Cardiac muscle cell (in vitro differentiated cells and primary cell): ENCODE measurements at regions not wholly inside any gene's neighbourhood (a gene's known extent, or its start where the extent isn't known, plus 50 kb on each side); places are given as distances from the start of the nearest gene placed in this dataset.
"Not testable (repeated sequence)": the region's sequence is repeated elsewhere in the genome, so short reads cannot be mapped to it uniquely, and the experiment has no call there.

Source experiments
- DNase-seq, 2 donors: peaks; one replicate each; pipeline versions ENCODE4 v3.0.0 to v3.0.0-alpha.2; 2010 to 2017; ENCODE audit warnings: low read depth in 1 of 2, low spot score in 1 of 2
- H3K27ac ChIP-seq: fragments of 200-600 bp; sonication (generic); 2 replicates; pipeline ENCODE4 v1.5.1; 2016
- H3K27me3 ChIP-seq: fragments of 200-600 bp; sonication (generic); 2 replicates; pipeline ENCODE4 v1.6.0; 2016; ENCODE audit warnings: control low read depth
- H3K36me3 ChIP-seq: fragments of 200-600 bp; sonication (generic); 2 replicates; pipeline ENCODE4 v1.5.1; 2016; ENCODE audit warnings: control low read depth
- H3K4me1 ChIP-seq: fragments of 200-600 bp; sonication (generic); 2 replicates; pipeline ENCODE4 v1.8.1; 2017; ENCODE audit warnings: low read depth, mild to moderate bottlenecking, mixed run types
- H3K4me3 ChIP-seq: fragments of 200-600 bp; sonication (generic); 2 replicates; pipeline ENCODE4 v1.5.1; 2016; ENCODE audit warnings: mild to moderate bottlenecking
- H3K9me3 ChIP-seq: fragments of 200-600 bp; sonication (generic); 2 replicates; pipeline ENCODE4 v1.5.1; 2017; ENCODE audit warnings: low read depth, mild to moderate bottlenecking, control low read depth
- TF ChIP-seq, protein P1 (sequence below): IDR thresholded peaks from 2 replicates; pipeline ENCODE4 v1.5.1; 2012; ENCODE audit warnings: low read depth, mild to moderate bottlenecking, low read length

DNA sequence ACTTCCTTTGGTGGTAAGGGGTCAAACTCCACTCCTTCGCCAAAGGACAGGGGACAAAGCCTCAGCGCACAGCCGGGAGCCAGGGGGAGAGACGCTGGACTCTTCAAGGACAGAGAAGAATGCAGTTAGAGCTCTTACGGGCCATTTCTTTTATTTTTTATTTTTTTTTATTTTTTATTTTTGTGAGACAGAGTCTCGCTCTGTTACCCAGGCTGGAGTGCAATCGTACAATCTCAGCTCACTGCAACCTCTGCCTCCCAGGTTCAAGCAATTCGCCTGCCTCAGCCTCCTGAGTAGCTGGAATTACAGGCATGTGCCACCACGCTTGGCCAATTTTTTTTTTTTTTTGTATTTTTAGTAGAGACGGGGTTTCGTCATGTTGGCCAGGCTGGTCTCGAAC is 93.2 kb upstream of the RPH3AL start, which contains the start of gene RFLNB:
Gene RFLNB (minus strand): TSS at position 101 of the 400 bp plus-strand sequence.
- H3K27ac ChIP-seq, H3K27me3 ChIP-seq, H3K36me3 ChIP-seq, H3K4me1 ChIP-seq, H3K4me3 ChIP-seq, H3K9me3 ChIP-seq, DNase-seq: not testable (repeated sequence)

DNA sequence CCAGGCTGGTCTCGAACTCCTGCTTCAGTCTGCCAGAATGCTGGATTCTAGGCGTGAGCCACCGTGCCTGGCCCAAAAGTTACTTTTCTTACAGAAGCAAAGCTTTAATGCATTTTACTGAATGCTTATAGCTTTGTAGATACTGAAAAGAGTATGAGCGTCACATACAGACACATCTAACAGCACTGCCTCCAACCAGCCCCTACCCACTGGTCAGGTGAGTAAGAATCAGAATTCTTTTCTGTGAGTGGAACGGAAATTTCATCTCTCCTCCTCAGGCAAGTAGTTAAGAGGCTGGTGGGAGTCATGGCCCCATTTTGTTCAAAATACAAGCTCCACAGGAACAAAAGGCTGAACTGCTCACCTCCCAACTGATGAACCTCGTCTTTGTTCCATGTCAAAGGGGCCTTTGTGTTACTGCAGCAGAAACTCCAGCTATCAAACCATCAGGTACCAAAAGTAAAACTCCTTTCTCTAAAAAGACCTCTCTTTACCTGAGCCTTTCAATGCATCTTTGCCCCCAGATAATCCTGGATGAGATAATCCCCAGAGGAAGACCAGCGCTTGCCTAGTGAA is 92.4 kb upstream of the RPH3AL start:
- no peak overlapping the region for H3K4me3 ChIP-seq
- TF ChIP-seq, protein P1, sequence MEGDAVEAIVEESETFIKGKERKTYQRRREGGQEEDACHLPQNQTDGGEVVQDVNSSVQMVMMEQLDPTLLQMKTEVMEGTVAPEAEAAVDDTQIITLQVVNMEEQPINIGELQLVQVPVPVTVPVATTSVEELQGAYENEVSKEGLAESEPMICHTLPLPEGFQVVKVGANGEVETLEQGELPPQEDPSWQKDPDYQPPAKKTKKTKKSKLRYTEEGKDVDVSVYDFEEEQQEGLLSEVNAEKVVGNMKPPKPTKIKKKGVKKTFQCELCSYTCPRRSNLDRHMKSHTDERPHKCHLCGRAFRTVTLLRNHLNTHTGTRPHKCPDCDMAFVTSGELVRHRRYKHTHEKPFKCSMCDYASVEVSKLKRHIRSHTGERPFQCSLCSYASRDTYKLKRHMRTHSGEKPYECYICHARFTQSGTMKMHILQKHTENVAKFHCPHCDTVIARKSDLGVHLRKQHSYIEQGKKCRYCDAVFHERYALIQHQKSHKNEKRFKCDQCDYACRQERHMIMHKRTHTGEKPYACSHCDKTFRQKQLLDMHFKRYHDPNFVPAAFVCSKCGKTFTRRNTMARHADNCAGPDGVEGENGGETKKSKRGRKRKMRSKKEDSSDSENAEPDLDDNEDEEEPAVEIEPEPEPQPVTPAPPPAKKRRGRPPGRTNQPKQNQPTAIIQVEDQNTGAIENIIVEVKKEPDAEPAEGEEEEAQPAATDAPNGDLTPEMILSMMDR = no peak
- no peaks in the 10 kb centered on the region for H3K36me3 ChIP-seq
- no peaks in the 10 kb centered on the region for H3K9me3 ChIP-seq
- no peak for DNase-seq
- no peak overlapping the region for H3K27ac ChIP-seq
- H3K27me3 ChIP-seq = no peaks in the 10 kb centered on the region
- no peaks in the 10 kb centered on the region for H3K4me1 ChIP-seq

DNA sequence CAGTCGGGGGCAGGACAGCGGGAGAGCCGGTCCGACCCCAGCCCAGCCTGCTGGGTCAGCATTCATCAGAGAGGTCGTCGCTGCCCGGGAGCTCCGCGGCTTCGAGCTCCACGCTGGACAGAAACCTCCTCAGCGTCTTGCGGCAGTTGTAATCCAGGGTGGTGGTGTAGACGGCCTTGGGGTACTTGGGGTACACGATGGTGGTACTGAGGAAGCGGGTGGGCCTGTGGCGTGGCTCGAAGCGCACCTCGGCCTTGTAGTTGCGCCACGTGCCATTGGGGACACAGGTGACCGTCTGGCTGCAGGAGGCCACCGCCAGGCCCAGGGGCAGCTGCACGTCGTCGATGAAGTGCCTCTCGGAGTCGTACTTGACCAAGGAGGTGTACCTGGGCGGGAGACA is 90.5 kb upstream of the RPH3AL start:
- Histone ChIP-seq H3K9me3 (no peaks in the 10 kb centered on the region), H3K4me3 (no peak overlapping the region), H3K36me3 (no peaks in the 10 kb centered on the region), H3K27ac (no peak overlapping the region), H3K4me1 (no peaks in the 10 kb centered on the region), H3K27me3 (no peaks in the 10 kb centered on the region)
- no peak for DNase-seq
- TF ChIP-seq, protein P1 = no peak

DNA sequence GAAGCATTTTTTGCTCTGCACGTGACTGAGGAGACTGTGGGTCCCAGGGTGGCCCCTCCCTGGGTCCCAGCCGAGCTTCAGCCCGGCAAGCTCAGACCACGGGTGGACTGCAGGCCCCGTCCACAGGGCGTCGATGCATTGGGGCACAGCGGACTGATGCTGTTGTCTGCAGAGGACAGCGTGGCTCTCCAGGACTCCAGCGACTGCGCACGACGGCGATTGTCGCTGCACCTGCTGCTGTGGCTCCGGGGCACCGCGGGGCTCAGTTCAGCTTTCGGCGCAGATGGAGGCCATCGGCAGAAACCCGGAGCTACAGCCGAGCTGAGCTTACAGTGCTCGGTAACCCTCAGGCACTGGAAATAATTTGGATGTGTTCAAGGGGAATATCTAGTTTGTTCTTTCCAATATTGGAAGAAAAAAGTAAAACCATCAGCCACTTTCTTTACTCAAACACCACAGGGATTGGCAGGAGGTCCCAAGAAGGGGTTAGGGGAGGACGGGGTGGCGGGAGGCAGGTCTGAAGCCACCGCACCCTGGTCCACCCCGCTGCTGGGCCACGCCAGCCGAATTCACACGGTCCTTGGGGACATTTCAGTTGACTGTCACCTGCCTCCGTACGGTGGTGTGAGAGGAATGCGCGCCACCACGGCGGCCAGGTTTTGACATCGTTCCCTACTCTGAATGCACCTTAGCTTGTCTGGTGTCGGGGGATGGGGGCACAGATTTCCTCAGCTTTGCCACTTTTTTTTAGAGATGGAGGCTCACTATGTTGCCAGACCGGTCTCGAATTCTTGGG is 88.7 kb upstream of the RPH3AL start:
- H3K9me3 ChIP-seq = no peaks in the 10 kb centered on the region
- H3K4me3 ChIP-seq = no peak overlapping the region
- H3K27ac ChIP-seq = no peak overlapping the region
- no peaks in the 10 kb centered on the region for H3K4me1 ChIP-seq
- no peaks in the 10 kb centered on the region for H3K27me3 ChIP-seq
- no peak for DNase-seq
- H3K36me3 ChIP-seq = no peaks in the 10 kb centered on the region
- TF ChIP-seq, protein P1 = no peak

DNA sequence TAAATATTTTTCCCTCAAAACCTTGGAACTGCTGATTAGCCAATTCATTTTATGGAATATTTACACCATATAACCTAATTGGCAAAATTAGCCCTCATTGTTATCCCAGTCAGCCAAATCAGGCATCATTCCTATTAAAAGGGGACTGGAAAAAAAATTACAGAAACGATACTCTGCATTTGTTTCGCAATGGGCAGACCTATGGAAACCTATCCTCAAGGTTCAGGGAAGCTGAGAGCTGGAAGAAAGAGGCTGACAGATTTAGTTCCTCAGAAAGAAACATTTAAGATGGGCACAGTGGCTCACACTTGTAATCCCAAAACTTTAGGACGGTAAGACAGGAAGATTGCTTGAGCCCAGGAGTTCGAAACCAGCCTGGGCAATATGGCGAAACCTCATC is 85.6 kb upstream of the RPH3AL start:
- Histone ChIP-seq H3K4me3 (no peak overlapping the region), H3K27ac (no peak overlapping the region), H3K4me1 (no peaks in the 10 kb centered on the region), H3K9me3 (no peaks in the 10 kb centered on the region), H3K27me3 (no peaks in the 10 kb centered on the region), H3K36me3 (no peaks in the 10 kb centered on the region)
- DNase-seq = no peak
- TF ChIP-seq, protein P1 = no peak

DNA sequence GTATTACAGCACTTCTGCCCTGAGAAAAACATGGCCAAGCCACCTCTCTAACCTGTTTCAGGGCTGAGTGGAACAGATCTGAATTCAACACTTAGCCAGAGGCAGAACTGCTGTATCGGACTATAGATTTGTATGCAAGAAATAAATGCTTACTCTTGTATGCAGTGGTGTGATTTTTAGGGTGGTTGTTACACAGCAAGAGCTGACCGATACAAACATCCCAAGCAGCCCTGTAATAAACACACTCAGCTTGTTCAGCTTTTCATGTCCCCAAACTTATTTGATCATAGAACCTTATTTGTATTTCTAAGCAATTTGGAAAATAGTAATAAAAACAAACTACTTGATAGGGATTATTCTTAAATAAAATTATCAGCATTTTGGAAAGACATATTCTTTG is 84.9 kb upstream of the RPH3AL start:
- no peaks in the 10 kb centered on the region for H3K27me3 ChIP-seq
- TF ChIP-seq, protein P1 = no peak
- no peaks in the 10 kb centered on the region for H3K36me3 ChIP-seq
- no peak overlapping the region for H3K27ac ChIP-seq
- H3K9me3 ChIP-seq = no peaks in the 10 kb centered on the region
- no peak for DNase-seq
- no peak overlapping the region for H3K4me3 ChIP-seq
- H3K4me1 ChIP-seq = no peaks in the 10 kb centered on the region
